HG03045 (cell line): ENCODE measurements at regions not wholly inside any gene's neighbourhood (a gene's known extent, or its start where the extent isn't known, plus 50 kb on each side); places are given as distances from the start of the nearest gene placed in this dataset.
"Not testable (repeated sequence)": the region's sequence is repeated elsewhere in the genome, so short reads cannot be mapped to it uniquely, and the experiment has no call there.

Experiments
- ATAC-seq: cut with Tn5 transposase; IDR thresholded peaks from one replicate; pipeline ENCODE4 v1.9.1; 2021; ENCODE audit warnings: mild to moderate bottlenecking, moderate library complexity; ENCODE audit not compliant: unreplicated experiment

DNA sequence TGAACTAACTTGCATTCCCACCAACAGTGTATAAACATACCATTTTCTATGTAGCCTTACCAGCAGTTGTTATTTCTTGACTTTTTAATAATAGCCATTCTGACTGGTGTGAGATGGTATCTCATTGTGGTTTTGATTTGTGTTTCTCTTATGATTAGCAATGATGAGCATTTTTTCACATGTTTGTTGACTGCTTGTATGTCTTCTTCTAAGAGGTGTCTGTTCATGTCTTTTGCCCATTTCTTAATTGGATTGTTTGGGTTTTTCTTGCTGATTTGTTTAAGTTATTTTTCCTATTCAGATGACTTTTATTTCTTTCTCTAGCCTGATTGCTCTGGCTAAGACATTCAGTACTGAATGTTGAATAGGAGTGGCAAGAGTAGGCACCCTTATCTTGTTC is 230.3 kb downstream of the DAD1 start:
- ATAC-seq: no peak

DNA sequence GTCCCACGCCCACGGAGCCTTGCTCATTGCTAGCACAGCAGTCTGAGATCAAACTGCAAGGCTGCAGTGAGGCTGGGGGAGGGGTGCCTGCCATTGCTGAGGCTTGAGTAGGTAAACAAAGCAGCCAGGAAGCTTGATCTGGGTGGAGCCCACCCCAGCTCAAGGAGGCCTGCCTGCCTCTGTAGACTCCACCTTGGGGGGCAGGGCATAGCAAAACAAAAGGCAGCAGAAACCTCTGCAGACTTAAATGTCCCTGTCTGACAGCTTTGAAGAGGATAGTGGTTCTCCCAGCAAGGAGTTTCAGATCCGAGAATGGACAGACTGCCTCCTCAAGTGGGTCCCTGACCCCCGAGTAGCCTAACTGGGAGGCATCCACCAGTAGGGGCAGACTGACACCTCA is 239.7 kb downstream of the DAD1 start:
- not testable (repeated sequence) for ATAC-seq

DNA sequence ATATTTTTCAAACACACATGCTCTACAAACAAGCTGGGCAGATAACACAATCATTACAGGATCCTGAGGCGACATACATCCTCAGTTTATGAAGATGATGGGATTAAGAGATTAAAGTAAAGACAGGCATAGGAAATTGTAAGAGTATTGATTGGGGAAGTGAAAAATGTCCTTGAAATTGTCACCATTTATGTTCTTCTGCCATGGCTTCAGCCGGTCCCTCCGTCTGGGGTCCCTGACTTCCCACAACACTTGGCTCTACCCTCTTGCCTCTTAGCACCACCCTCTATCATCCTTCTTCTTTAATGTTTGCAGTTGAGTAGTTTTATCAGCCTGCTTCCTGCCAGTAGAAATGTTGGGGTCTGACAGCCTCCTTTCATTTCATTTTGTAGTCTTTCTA is 244.4 kb downstream of the DAD1 start:
- no peak for ATAC-seq

DNA sequence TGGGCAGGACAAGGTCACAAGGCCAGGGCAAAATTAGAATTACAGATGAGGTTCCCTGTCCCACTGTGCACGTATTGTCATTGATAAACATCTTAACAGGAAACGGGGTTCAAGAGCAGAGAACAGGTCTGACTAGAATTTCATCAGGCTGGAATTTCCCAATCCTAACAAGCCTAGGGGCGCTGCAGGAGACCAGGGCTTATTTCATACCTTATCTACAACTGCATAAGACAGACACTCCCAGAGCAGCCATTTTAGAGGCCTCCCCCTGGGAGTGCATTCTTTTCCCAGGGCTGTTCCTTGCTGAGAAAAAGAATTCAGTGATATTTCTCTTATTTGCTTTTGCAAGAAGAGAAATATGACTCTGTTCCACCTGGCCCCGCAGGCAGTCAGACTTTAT is 244.8 kb downstream of the DAD1 start:
- ATAC-seq: not testable (repeated sequence)

DNA sequence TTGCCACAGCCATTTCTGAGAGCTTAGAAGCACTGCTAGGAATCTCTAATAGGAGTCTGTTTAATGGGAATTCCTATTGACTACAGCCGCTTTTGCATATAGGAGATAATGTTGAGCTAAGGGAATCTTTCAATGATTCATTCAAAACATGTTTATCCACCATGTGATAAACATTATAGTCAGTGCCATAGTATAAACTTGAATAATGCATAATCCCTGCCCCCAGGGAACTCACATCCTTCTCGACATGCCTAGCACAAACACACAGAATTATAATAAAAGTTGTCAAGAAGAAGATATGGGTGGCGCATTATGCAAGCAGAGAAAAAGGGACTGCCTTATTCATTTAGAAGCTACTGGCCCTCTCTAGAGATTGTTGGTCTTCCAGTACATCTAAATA is 248.0 kb downstream of the DAD1 start:
- no peak for ATAC-seq

DNA sequence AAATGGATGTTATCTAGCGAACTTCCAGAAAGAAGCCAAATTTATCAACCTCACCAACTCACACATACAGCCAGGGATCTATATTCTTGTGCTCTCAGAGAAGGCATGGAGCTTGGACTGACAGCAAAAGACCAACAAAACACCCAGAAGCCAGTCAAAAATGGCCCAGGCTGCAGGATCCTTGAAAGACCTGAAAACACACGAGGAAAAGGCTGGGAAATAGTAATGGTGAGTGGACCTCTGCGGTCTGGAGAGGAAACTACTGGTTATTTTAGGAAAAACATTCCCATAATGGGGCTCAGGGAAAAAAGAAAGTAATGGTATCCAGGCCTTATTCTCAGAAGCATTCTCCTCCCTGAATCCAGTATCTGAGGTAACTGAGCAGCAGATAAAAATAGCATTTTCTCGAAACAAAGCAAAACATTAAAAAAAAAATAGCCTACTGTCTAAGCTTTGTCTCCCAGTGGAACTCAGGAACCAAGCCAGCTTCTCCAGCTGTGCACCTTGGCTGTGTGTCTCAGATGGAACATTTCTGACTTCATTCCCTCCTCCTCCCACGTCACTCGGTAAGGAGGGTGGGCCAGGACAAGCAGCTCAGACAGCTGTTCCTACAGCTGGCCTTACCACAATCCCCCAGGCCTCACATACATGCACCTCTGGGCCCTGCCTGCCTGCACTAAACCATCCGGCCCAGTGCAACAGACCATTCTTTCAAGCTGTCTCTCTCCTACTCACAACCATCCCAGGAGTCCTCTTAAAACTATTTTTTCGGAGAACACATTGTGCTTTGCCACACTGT is 249.9 kb downstream of the DAD1 start:
- ATAC-seq: no peak

DNA sequence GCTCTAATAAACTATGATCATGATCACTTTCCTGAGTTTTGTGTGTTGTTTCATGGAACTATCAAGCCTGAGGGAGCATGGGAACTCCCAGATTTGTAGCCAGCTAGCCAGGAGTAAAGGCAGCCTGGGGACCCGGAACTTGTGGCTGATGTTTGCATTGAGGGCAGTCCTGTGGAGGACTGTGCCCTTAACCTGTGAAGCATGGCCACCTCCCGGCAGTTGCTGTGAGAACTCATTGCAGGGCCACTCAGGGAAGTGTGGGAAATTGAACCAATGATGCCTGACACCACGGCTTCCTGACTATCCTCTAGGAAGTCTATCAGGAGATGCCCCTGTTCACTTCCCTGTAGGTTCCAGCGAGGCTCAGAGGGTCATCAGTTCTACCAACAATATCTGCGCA is 250.6 kb downstream of the DAD1 start:
- no peak for ATAC-seq

DNA sequence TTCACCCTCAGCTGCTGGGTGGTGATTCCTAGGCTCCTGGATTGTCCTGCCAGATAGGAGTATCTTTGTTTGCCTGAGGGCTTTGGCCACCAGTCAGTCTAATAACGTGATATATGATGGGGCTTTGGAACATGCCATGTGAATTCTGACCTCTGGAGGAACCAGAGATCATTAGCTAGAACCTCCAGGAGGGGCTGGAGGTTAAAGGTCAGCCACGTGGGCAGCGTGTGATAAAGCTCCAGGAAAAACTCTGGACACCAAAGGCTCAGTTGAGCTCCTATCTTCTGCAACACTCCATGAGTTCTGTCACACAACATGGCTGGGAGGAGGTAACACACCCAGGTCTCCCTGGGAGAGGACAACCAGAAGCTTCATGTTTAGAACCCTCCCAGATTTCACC is 251.1 kb downstream of the DAD1 start:
- ATAC-seq: no peak

DNA sequence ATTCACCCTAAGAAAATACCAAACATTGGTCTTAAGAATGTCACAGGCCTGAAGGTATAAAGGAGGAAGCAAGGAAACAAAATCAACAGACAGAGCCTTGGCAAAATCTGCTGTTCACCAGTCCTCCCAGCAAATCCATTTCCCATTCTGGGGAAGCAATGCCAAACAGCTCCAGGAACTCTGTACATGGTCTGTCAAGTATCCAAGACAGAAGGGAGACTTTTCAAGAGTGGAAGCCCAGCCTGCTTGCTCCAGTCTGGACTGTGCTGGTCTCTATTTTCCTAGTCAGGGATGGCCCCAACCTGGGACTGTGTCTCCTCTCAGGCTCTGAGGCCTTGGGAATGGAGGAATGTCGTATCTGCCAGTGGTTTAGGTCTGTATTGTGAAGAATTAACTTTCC is 251.5 kb downstream of the DAD1 start:
- no peak for ATAC-seq

DNA sequence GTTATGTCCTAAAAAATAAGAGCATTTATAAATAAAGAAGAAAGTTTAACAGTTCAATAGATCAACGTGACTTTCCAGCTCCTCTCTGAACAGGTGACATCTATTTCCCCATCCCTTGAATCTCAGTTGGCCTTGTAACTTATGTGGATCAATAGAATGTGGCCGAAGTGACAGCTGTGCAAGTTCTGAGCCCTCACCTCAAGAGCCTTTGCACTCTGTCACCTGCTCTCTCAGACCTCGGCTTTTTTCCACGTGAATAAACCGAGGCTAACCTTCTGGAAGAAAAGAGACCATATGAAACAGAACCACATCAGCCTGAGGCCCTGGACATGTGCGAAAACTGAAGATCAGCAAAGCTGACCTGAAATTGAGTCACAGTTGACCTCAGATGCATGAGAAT is 253.0 kb downstream of the DAD1 start:
- no peak for ATAC-seq

DNA sequence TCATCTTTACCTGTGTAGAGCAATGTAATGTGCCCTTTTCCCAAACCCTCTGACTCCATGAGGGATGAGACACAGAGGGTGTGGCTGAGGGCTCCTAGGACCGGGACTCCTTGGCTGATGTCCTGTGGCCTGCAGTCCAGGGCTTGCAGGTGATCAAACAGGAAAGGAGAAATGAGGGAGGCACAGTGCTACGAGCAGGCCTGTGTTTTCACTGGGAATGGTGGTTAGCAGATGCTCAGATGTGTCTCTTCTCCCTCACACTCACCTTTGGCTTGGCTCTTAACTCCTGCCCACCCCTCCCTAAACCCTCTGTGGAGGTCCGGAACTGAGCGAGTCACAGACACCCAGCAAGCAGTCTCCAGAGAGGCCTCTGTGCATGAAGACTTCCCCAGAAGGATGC is 254.4 kb downstream of the DAD1 start:
- no peak for ATAC-seq

DNA sequence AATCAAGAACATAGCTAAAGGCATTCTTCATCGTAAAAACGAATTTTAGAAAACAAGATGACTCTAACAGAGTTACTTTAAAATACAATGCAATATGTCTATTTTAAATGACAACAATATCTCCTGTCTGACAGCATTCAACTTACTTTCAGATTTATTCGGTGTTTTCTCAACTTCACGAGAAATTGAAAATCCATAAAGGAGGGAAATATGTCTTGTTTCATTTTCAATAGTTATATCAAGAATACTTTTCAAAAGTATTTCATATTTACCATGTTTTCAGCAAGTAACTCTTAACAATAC is 254.8 kb downstream of the DAD1 start:
- ATAC-seq: no peak

DNA sequence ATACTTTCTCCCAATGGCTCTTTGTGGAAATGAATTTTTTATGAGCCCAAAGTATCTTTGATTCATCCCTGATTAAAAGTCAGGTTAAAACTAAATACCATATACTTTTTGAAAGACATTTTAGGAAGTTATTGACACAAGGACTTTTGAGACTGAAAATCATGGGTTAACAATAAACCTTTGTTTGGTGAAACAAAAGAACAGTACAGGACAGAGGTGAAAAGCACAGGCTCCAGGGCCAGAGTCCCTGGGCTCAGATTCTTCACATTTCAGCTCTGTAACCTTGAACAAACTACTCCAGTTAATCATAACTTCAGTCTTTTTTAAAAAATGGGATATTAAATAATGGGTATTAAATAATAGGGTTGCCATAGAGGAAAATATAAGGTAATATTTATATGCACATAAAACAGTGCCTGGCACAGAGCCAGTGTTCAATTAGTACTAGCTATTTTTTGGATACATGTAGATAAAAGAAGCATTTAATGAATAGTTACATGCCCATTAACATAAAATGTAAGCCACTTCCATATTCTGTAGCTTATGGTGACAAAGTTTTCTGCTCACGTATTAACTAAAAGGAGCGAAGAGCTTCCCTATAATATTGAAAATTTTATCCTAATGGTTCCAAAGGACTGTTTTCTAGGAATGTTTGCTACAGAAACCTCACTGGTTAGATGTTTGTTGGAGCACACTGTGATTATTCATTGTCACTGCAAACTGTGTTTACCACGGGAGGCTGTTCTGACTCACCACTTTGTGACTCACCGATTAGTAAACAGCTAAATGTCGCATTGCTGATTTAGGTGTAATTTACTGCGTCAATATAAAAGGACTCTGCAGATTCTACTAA is 255.4 kb downstream of the DAD1 start:
- no peak for ATAC-seq

DNA sequence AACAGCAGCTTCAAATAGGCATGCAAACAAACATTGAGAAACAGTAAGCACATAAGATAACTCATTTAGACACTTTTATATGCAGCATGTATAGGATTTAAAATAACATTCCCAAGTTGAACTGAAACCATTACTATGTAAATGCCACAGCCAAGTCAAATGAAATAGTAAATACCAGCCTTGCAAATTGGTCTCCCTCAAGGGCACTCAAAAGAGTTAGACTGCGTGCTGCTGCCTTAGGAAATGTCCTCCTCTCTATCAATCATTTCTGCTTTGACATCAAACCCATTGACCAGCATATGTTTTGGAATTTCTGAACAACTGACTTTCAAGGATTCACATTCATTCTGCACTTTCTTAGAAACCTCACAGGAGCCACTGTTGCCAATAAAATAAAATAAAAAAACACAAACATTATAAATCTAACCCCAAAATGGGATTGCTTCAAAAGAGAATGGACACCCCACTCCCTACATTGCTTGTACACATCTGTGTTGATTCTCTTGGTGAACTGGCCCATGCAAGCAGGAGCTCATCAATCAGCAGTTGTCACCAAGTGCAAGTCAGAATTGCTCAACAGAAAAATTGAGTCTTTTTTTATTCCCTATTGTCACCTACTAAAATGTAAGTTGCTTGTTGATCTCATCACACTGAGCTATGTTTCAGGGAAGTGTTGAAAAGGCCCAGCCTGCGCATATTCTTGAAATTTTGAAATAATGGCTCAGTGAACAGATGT is 256.2 kb downstream of the DAD1 start:
- ATAC-seq: no peak

DNA sequence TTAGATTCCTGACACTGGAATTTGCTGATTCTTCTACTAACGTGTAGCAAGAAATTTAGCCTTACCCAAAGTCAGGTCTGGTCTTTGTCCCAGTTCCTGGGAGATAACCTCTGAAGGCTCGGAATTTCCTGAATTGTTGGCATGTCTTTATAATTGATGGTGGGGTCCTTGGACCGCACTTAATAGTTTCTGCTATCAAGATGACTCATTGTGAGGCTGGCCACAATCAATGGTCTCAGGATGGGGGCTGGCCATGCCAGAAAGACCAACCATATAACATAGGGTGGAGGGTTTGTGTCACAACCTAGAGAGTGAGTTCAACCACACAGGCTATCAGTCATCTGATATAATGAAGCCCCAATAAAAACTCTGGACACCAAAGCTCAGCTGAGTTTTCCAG is 259.7 kb downstream of the DAD1 start:
- no peak for ATAC-seq

DNA sequence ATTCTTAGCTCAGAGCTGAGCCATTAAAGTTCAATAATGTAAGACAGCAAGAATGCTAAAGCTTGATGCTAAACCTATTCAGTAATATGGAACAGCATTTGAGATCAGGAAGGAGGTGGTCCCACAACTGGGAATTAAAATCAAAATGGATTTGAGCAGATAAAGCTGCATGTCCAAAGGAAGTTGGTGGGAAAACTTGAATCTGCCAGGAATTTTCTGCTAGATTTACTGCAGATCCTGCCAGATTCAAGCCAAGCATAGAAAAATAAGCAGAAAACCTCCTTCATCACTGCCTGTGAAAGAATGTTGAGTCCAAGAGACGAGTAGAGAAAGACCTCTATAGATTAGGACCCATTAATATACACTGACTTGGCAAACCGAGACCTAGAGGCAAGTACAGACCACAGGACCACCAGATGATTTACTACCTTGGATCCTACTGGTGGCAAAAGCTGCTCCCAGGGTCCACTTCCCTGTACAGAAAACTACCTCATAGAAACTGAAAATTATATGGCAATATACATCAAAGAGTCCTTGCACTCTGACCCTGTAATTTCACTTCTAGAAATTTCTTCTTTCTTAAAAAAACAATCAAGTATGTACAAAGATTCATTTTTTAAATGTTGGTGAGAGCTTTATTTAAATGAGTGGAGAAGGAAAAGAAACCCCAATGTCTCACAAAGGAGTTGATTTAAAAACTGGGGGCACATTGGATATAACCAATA is 263.2 kb downstream of the DAD1 start:
- ATAC-seq: no peak

DNA sequence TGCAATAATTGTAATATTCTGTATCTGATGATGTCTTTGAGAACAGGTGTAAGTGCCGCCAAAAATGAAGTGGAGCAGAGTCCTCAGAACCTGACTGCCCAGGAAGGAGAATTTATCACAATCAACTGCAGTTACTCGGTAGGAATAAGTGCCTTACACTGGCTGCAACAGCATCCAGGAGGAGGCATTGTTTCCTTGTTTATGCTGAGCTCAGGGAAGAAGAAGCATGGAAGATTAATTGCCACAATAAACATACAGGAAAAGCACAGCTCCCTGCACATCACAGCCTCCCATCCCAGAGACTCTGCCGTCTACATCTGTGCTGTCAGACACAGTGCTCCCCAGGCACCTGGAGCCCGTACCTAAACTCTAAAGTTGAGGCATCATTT is 268.7 kb downstream of the DAD1 start:
- no peak for ATAC-seq

DNA sequence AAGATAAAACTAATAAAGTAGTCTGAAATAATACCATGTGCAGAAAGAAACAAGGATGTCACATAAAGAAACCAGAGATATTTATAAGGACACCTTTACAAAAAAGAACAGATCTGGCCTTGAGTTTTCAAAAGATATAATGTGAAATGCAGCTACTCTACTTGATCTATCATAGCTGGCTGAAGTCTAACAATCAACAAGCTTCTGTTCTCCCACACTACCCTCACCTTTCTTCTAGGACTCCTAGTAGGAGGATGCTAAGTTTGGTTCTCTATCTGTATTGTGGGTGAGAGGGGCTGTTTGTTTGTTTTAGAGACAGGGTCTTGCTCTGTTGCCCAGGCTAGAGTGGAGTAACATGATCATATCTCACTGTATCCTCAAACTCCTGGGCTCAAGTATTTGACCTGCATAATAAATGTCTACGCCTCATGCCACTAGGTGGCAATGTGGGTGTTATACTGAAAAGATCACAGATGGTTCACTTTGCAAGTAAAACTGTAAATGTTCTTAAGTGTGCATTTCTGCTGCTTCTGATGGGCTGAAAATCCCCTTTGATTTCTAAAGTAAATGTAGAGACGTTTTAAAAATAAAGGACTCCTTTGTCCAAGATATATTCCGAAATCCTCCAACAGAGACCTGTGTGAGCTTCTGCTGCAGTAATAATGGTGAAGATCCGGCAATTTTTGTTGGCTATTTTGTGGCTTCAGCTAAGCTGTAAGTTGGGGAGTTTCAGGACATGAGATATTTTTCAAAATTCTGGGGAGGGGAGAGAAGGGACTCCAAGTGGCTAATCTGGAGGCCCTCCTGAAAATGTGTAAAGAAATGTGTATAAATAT is 269.3 kb downstream of the DAD1 start:
- no peak for ATAC-seq

DNA sequence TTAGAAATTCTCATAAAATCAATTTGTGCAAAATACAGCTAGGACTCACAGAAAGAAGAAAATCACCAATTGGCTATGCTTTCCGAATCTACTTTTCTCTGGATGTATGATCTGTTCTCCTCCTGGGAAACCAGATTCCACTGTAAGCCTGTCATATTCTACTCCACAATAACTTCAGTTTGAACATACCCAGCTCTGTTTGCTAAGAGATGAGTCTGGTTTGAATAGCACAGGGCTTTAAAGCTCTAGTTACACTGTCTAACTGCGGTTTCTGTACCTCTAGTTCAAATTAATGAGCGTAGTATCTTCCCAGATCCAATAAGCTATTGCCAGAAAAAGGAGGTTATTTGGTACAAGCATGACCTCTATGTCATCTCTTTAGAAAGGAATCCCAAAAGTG is 270.1 kb downstream of the DAD1 start:
- ATAC-seq: no peak

DNA sequence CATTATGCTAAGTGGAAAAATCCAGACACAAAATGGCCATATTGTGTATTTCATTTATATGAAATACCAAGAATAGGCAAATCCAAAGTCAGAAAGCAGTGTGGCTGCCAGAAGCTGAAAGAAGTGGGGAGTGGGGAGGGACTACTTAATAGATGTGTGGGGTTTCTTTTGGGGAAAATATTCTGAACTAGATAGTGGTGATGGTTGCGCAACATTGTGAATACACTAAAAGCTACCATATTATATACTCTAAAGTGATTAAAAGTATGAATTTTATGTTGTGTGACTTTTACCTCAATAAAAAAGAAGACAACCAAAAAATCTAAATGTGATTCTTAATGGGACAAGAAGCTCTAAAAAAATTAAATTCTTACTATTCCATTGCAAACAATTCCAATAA is 272.6 kb downstream of the DAD1 start:
- ATAC-seq: no peak
